ENCODE measurements at regions not wholly inside any gene's neighbourhood (a gene's known extent, or its start where the extent isn't known, plus 50 kb on each side); places are given as distances from the start of the nearest gene placed in this dataset.

- in situ Hi-C loops (cut with MboI) = no loop called here
- FAIRE-seq (no peak), ATAC-seq (no peak), DNase-seq (ENCODE audit: extremely low read depth in 1 of 4, low spot score in 3 of 4) (no peak)
- 46% methylated on average over 8 of the region's 8 CpGs for WGBS (ENCODE audit: insufficient coverage, low coverage, missing lambda C conversion rate)
- BruUV-seq (replicated peaks) = no TSS peak
- no peak overlapping the region for H3K4me3 ChIP-seq
- H3K9me1 ChIP-seq (ENCODE audit: control insufficient read depth, insufficient read depth, low read length) = no peaks in the 10 kb centered on the region
- no peak overlapping the region for H3K27ac ChIP-seq (ENCODE audit: extremely low read depth, low read depth, low read length)
- no peaks in the 10 kb centered on the region for H3K79me2 ChIP-seq (ENCODE audit: control insufficient read depth, insufficient read depth, low read length)
- H3K4me2 ChIP-seq (ENCODE audit: insufficient read depth, low read length) = no peak overlapping the region
- no peaks in the 10 kb centered on the region for H3K36me3 ChIP-seq (ENCODE audit: control insufficient read depth, insufficient read depth, low read length)
- no peaks in the 10 kb centered on the region for H3K27me3 ChIP-seq (ENCODE audit: control insufficient read depth in 2 of 2, insufficient read depth in 2 of 2, low read length in 2 of 2)
- peak overlapping the region in 1 of 2 experiments; percentile 3; a peak in 1 of 4 replicates for H3K9ac ChIP-seq (ENCODE audit: insufficient read depth in 1 of 2, low read depth in 2 of 2, low read length in 2 of 2)
- TF ChIP-seq SMAD3 (CRISPR knock-in tag; conservative IDR thresholded peaks at IDR 0.05) (no peak), HES1 (IDR thresholded peaks at IDR 0.05; ENCODE audit: low read depth) (no peak), NCOA6 (IDR thresholded peaks at IDR 0.05) (no peak), PHF21A (IDR thresholded peaks at IDR 0.05; ENCODE audit: borderline replicate concordance, low read depth) (no peak), SRSF1 (IDR thresholded peaks at IDR 0.05; ENCODE audit: low read depth, low read length) (no peak), NFYB (IDR thresholded peaks at IDR 0.05; ENCODE audit: extremely low read depth, insufficient read length) (no peak), U2AF1 (optimal IDR thresholded peaks at IDR 0.05; ENCODE audit: low read depth, low read length) (no peak), ZNF217 (CRISPR knock-in tag; IDR thresholded peaks at IDR 0.05) (no peak), SNRNP70 (optimal IDR thresholded peaks at IDR 0.05; ENCODE audit: low read depth, low read length) (no peak), RBM39 (optimal IDR thresholded peaks at IDR 0.05; ENCODE audit: low read depth, low read length) (no peak), HSF4 (CRISPR knock-in tag; IDR thresholded peaks at IDR 0.05; ENCODE audit: borderline replicate concordance) (no peak), ZNF121 (CRISPR knock-in tag; conservative IDR thresholded peaks at IDR 0.05) (no peak), TAF1 (IDR thresholded peaks at IDR 0.05; ENCODE audit: control insufficient read depth, extremely low read depth, insufficient read depth, low read length, severe bottlenecking) (no peak), NR4A1 (CRISPR knock-in tag; IDR thresholded peaks at IDR 0.05) (no peak), NR4A1 (tag; IDR thresholded peaks at IDR 0.05) (no peak), RBM25 (IDR thresholded peaks at IDR 0.05; ENCODE audit: low read depth, low read length, severe bottlenecking) (no peak), BRD4 (IDR thresholded peaks at IDR 0.05) (no peak)
- TF ChIP-seq, protein P1, sequence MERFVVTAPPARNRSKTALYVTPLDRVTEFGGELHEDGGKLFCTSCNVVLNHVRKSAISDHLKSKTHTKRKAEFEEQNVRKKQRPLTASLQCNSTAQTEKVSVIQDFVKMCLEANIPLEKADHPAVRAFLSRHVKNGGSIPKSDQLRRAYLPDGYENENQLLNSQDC (CRISPR knock-in tag; IDR thresholded peaks at IDR 0.05) = no peak
- H3K9me3 ChIP-seq (replicated peaks; ENCODE audit: control insufficient read depth, insufficient read depth, low read depth, low read length) = no peaks in the 10 kb centered on the region
- POLR2A ChIA-PET = no interaction called here
- peaks cover 6 to 22% of the 10 kb centered on the region in 2 experiments; a peak in 4 of 5 replicates for H3K4me1 ChIP-seq (replicated peaks in 1 of 2; ENCODE audit: control insufficient read depth in 2 of 2, insufficient read depth in 2 of 2, low read length in 2 of 2)
- intact Hi-C loops (cut with micrococcal nuclease) = no loop called here
- CTCF ChIA-PET (ENCODE audit: low intra/inter-chr PET ratio) = no interaction called here
- no peaks in the 10 kb centered on the region for H4K20me1 ChIP-seq (replicated peaks; ENCODE audit: control insufficient read depth, insufficient read depth, low read length)
- no peak overlapping the region for H2AFZ ChIP-seq (ENCODE audit: low read depth, low read length)
These were observed 243.0 kb downstream of the TOMM20 start for GRCh38 chr1:234885601-234886000.

Data from K562 (cell line).